Nephron (organoid): ENCODE measurements at regions not wholly inside any gene's neighbourhood (a gene's known extent, or its start where the extent isn't known, plus 50 kb on each side); places are given as distances from the start of the nearest gene placed in this dataset.

Experiments
- H3K27ac Mint-ChIP-seq, 3 experiments: 2 replicates each; pipeline ENCODE4 v1.8.0; 2020; ENCODE audit warnings: mixed read lengths in 3 of 3, mild to moderate bottlenecking in 2 of 3, moderate library complexity in 1 of 3
- H3K27me3 Mint-ChIP-seq: 2 replicates; pipeline ENCODE4 v1.8.0; 2021; ENCODE audit warnings: low read depth, mild to moderate bottlenecking, moderate library complexity, mixed read lengths
- H3K36me3 Mint-ChIP-seq: 2 replicates; pipeline ENCODE4 v1.8.0; 2020; ENCODE audit warnings: low read depth, mixed read lengths
- H3K4me1 Mint-ChIP-seq: 2 replicates; pipeline ENCODE4 v1.8.0; 2020; ENCODE audit warnings: mixed read lengths
- H3K4me3 Mint-ChIP-seq, 3 experiments: 2 replicates each; pipeline ENCODE4 v1.8.0; 2020; ENCODE audit warnings: mild to moderate bottlenecking in 3 of 3, mixed read lengths in 3 of 3, moderate library complexity in 2 of 3
- H3K9me3 Mint-ChIP-seq: 2 replicates; pipeline ENCODE4 v1.8.0; 2020; ENCODE audit warnings: mixed read lengths
- CTCF ChIP-seq, 3 experiments: fragments of 200-600 bp; sonication (generic); IDR thresholded peaks; one replicate each; pipeline ENCODE4 v1.5.0; 2021; ENCODE audit warnings: antibody characterized with exemption in 3 of 3; ENCODE audit not compliant: unreplicated experiment in 3 of 3

- peaks cover 24% of the 10 kb centered on the region for H3K27me3 Mint-ChIP-seq
- peaks cover 46% of the 10 kb centered on the region for H3K4me1 Mint-ChIP-seq
- H3K27ac Mint-ChIP-seq = peak overlapping the region; percentile 46 to 89 (median 86)
- no peaks in the 10 kb centered on the region for H3K9me3 Mint-ChIP-seq
- H3K4me3 Mint-ChIP-seq = peak overlapping the region in 1 of 3 experiments; percentile 35
- H3K36me3 Mint-ChIP-seq = no peaks in the 10 kb centered on the region
- no peak for TF ChIP-seq CTCF (IDR thresholded peaks at IDR 0.05; ENCODE audit: unreplicated experiment in 3 of 3)
Observed at GRCh38 chr2:2636813-2637212, 305.7 kb upstream of the MYT1L start.

GRCh38 chr2:2635025-2635528 lies 304.0 kb upstream of the MYT1L start:
- no peak overlapping the region for H3K4me3 Mint-ChIP-seq
- H3K36me3 Mint-ChIP-seq = no peaks in the 10 kb centered on the region

DNA sequence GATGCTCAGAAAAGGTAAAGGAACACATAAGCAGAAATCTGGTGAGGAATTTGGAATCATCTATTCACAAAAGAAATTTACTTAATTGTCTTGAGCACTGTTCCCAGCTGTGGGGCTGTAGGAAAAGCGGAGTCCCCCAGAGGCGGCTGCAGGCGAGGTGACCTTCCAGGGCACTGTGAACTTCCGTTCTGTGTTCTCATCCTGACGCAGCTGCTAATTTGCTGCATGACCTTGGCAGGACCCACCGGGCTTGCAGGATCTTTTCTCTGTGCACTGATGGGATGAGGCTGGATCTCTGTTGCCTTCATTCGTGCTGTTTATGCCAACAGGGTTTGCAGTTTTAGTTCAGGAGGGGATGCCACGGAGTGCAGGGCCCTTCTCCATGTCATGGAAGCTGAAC lies 301.9 kb upstream of the MYT1L start:
- H3K27ac Mint-ChIP-seq = peak overlapping the region in 2 of 3 experiments; percentile 18 to 64
- H3K4me3 Mint-ChIP-seq = no peak overlapping the region
- peaks cover 4% of the 10 kb centered on the region for H3K9me3 Mint-ChIP-seq
- TF ChIP-seq CTCF (IDR thresholded peaks at IDR 0.05; ENCODE audit: unreplicated experiment in 3 of 3) = no peak
- peaks cover 26% of the 10 kb centered on the region for H3K4me1 Mint-ChIP-seq
- no peaks in the 10 kb centered on the region for H3K36me3 Mint-ChIP-seq
- peaks cover 8% of the 10 kb centered on the region for H3K27me3 Mint-ChIP-seq

More at GRCh38 chr2:2635025-2635528, 304.0 kb upstream of the MYT1L start:
- H3K9me3 Mint-ChIP-seq = no peaks in the 10 kb centered on the region
- peaks cover 46% of the 10 kb centered on the region for H3K4me1 Mint-ChIP-seq
- no peak overlapping the region for H3K27ac Mint-ChIP-seq
- no peak for TF ChIP-seq CTCF (IDR thresholded peaks at IDR 0.05; ENCODE audit: unreplicated experiment in 3 of 3)
- H3K27me3 Mint-ChIP-seq = peaks cover 22% of the 10 kb centered on the region

- no peak for TF ChIP-seq CTCF (IDR thresholded peaks at IDR 0.05; ENCODE audit: unreplicated experiment in 3 of 3)
- Mint-ChIP-seq H3K27me3 (peaks cover 12% of the 10 kb centered on the region), H3K27ac (no peak overlapping the region), H3K4me3 (no peak overlapping the region), H3K4me1 (no peaks in the 10 kb centered on the region), H3K36me3 (no peaks in the 10 kb centered on the region), H3K9me3 (peaks cover 4% of the 10 kb centered on the region)
Observed at GRCh38 chr2:2623939-2624338, 292.9 kb upstream of the MYT1L start.

DNA sequence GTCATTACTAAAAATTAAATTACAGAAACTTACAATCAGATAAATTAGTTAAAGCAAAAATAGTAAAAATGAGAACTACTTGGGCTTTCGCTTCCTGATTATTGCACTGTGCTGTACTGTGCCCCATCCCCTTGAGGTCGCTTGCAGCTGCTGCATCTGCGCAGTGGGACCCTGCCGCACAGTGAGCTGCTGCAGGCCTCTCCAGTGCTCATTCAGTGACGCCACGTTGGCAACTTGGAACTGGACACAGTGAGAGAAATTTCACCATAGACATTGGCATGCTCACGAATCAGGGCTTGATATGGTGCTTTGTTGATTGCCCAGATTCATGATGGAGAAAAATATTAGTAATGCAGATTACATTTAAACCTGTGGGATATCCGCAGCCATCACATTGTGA lies 290.8 kb upstream of the MYT1L start:
- Mint-ChIP-seq H3K27ac (no peak overlapping the region), H3K27me3 (peaks cover 12% of the 10 kb centered on the region), H3K36me3 (no peaks in the 10 kb centered on the region), H3K9me3 (no peaks in the 10 kb centered on the region), H3K4me1 (no peaks in the 10 kb centered on the region), H3K4me3 (no peak overlapping the region)
- TF ChIP-seq CTCF (IDR thresholded peaks at IDR 0.05; ENCODE audit: unreplicated experiment in 3 of 3) = no peak

GRCh38 chr2:2620604-2621003 lies 289.5 kb upstream of the MYT1L start:
- TF ChIP-seq CTCF (IDR thresholded peaks at IDR 0.05; ENCODE audit: unreplicated experiment in 3 of 3) = no peak
- H3K27ac Mint-ChIP-seq = no peak overlapping the region
- peaks cover 12% of the 10 kb centered on the region for H3K27me3 Mint-ChIP-seq
- H3K4me1 Mint-ChIP-seq = no peaks in the 10 kb centered on the region
- H3K4me3 Mint-ChIP-seq = no peak overlapping the region
- no peaks in the 10 kb centered on the region for H3K9me3 Mint-ChIP-seq
- no peaks in the 10 kb centered on the region for H3K36me3 Mint-ChIP-seq
